GM06990 (cell line): ENCODE measurements at regions not wholly inside any gene's neighbourhood (a gene's known extent, or its start where the extent isn't known, plus 50 kb on each side); places are given as distances from the start of the nearest gene placed in this dataset.

Experiments used
- DNase-seq: peaks from one replicate; pipeline ENCODE4 v3.0.0-alpha.2; 2011; ENCODE audit not compliant: insufficient read length; ENCODE audit errors: extremely low read depth
- H3K27me3 ChIP-seq: replicated peaks from 2 replicates; pipeline ENCODE4 v1.6.0; 2011; ENCODE audit warnings: low read length; ENCODE audit not compliant: control insufficient read depth, insufficient read depth
- H3K36me3 ChIP-seq: 2 replicates; pipeline ENCODE4 v1.5.1; 2011; ENCODE audit warnings: low read length; ENCODE audit not compliant: control insufficient read depth, insufficient read depth
- H3K4me3 ChIP-seq: replicated peaks from 2 replicates; pipeline ENCODE4 v1.5.1; 2011; ENCODE audit warnings: low read depth, mild to moderate bottlenecking, control low read depth, low read length
- CTCF ChIP-seq: IDR thresholded peaks from 2 replicates; pipeline ENCODE4 v1.5.1; 2011; ENCODE audit warnings: low read length, control low read depth, mild to moderate bottlenecking, inconsistent platforms; ENCODE audit not compliant: insufficient read depth, poor library complexity, severe bottlenecking

GRCh38 chr16:9251026-9251425, 159.6 kb downstream of the HAPSTR1 start:
- DNase-seq: no peak
- Histone ChIP-seq H3K4me3 (no peak overlapping the region), H3K27me3 (no peaks in the 10 kb centered on the region), H3K36me3 (no peaks in the 10 kb centered on the region)
- TF ChIP-seq CTCF: no peak

- Histone ChIP-seq H3K4me3 (no peak overlapping the region), H3K27me3 (no peaks in the 10 kb centered on the region), H3K36me3 (no peaks in the 10 kb centered on the region)
- no peak for TF ChIP-seq CTCF
- no peak for DNase-seq
These were observed 163.4 kb downstream of the HAPSTR1 start for GRCh38 chr16:9254863-9255262.

GRCh38 chr16:9256196-9256595, 164.8 kb downstream of the HAPSTR1 start:
- TF ChIP-seq CTCF: peak; percentile 92
- no peak overlapping the region for H3K4me3 ChIP-seq
- H3K36me3 ChIP-seq: no peaks in the 10 kb centered on the region
- no peaks in the 10 kb centered on the region for H3K27me3 ChIP-seq
- DNase-seq: no peak

- Histone ChIP-seq H3K27me3 (no peaks in the 10 kb centered on the region), H3K4me3 (no peak overlapping the region), H3K36me3 (no peaks in the 10 kb centered on the region)
- DNase-seq: no peak
- no peak for TF ChIP-seq CTCF
These were observed 166.4 kb downstream of the HAPSTR1 start for GRCh38 chr16:9257843-9258242.

- Histone ChIP-seq H3K36me3 (no peaks in the 10 kb centered on the region), H3K4me3 (no peak overlapping the region), H3K27me3 (no peaks in the 10 kb centered on the region)
- TF ChIP-seq CTCF: peak; percentile 81
- peak; percentile 12 for DNase-seq
These were observed 167.1 kb downstream of the HAPSTR1 start for GRCh38 chr16:9258423-9259051.
